IPS-NIHi11 (cell line): ENCODE measurements at regions not wholly inside any gene's neighbourhood (a gene's known extent, or its start where the extent isn't known, plus 50 kb on each side); places are given as distances from the start of the nearest gene placed in this dataset.
A peak's percentile ranks its signal among the peaks of the same experiment; 100 is the strongest.

ENCODE experiments used
- DNase-seq: peaks from one replicate; pipeline ENCODE4 v3.0.0; 2012; ENCODE audit warnings: mixed read lengths, low spot score

GRCh38 chr15:57823325-57823882 is 116.9 kb downstream of the POLR2M start:
- no peak for DNase-seq

DNA sequence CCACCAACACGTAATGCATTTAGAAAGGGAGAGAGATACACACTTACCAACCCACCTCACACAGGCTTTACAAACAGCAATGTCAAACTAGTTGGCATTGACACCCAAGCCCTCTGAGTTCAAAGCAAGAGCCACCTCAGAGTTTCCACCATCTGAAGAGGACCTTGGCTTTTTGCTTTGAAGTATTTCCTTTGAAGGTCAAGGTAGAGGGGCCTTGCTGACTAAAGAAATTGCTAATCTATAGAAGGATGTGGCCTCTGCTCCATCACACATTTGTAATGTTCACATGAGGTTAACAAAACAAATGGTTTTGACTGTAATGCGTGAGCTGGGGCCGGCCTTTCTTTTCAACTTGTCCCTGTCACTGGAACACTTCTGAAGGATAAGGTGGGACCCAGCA is 117.7 kb downstream of the POLR2M start:
- no peak for DNase-seq

- no peak for DNase-seq
Measured at GRCh38 chr15:57827021-57827420, 120.5 kb downstream of the POLR2M start.

- no peak for DNase-seq
Measured at GRCh38 chr15:57827971-57828370, 121.5 kb downstream of the POLR2M start.

GRCh38 chr15:57832183-57832582 is 125.7 kb downstream of the POLR2M start:
- DNase-seq = no peak

- DNase-seq = no peak
Measured at GRCh38 chr15:57835119-57835518, 128.6 kb downstream of the POLR2M start.

GRCh38 chr15:57849317-57849716 is 142.8 kb downstream of the POLR2M start:
- no peak for DNase-seq

DNA sequence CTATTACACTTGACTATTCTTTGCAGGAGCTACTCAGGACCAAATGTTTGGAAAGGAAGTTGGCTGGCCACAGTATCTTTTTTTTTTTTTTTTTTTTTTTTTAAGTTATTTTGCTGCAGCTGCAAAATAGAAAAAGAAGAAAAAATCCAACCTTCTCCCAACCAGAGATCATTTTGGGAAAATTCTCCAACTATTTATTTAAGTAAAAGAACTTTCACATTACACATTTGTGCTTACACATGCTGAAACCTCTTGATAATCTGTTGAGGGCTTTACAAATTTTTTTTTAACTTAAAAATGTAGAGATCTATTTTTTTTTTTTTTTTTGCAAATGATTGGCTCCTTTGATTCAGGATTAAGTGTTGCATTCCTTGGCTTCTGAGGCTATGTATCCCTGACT is 148.0 kb downstream of the POLR2M start:
- DNase-seq = no peak

DNA sequence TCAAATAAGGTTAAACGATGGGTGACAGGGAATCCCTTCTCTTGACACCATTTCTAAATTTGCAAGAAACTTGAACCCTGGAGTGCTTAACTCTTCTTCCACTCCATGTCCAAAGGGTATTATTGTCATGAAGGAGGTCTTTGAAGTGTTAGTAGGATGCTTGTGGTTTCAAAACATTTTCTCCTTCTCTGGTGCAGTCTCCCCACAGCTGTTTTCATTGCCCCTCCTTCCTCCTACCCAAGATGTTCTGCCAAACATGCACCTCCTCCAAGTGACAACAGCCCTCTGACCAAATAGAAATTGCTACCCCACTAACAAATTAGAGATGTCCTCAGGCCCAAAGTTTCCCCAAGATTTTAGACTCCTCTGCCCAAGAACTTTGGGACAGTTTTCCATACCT is 151.4 kb downstream of the POLR2M start:
- DNase-seq = no peak

DNA sequence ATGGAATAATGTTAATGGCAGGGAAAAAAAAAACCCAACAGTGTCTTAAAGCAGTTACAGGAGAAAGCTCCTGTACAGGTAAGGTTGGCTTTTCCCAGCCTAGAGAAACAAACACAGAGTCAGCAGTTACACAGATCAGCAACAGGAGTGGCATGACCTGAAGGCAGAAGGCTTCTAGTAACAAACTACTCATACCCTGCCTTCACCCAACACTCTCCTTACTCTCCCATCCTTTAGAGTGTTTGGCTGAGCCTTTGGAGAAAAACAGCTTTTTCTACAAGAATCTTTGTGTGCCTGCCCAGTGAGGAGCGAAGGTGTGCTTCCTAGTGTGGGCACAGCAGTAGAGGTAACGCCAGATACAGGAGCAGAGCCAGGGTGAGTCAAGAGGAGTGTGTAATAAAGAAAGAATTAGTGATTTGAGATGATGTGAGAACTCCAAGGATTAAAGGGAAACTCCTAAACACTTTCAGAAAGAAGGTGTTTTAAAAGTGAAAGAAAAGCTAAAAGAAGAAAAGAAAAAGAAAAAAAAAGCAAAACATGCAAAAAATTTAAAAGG is 152.7 kb downstream of the POLR2M start:
- DNase-seq = no peak

GRCh38 chr15:57861034-57861638 is 154.6 kb downstream of the POLR2M start:
- DNase-seq = peak; percentile 54

- DNase-seq = no peak
Measured at GRCh38 chr15:57861815-57862586, 155.5 kb downstream of the POLR2M start.

DNA sequence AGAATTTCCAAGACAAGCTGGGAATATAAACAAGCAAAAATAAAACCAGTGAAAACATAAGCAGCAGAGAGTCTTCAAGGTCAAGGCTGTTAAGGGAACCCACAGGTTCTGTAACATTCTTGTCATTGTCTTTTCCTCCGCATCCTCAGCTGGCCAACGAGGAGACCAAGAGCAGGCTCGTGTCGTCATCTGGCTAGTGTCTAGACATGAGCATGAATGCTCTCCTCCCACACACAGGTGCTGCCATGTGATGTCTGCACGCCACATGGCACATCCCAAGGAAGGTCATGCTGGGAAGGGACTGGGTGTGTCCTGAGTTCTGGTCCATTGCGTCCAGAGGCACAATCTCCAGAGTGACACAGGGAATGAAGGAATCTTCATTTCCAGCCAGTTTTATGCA is 156.2 kb downstream of the POLR2M start:
- DNase-seq = no peak

GRCh38 chr15:57865294-57865693 is 158.8 kb downstream of the POLR2M start:
- peak; percentile 36 for DNase-seq

DNA sequence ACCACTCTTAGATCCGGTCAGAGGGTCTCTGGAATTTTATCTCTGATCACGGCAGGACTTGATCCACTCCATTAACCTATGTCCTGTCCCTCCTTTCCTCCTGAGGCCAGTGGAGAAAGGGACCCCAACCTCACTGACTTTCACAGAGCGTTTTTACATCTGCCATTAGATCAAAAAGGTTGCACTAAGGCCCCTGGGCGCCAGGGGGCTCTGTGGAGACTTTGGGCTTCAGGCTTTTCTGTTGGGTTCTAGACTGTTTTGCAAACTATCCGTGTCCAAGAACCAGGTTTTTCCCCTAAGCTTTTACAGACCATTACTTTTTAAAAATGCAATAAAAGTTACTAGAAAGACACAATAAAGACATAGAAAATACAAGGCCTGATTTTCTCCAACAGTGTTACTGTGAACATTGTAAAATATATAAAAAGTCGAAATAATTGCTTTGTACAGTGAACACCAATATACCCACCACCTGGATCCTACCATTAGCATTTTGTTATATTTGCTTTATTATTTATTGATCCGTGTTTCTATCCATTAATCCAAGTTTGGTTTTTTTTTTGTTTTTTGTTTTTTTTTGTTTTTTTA is 159.7 kb downstream of the POLR2M start:
- DNase-seq = peak; percentile 67

DNA sequence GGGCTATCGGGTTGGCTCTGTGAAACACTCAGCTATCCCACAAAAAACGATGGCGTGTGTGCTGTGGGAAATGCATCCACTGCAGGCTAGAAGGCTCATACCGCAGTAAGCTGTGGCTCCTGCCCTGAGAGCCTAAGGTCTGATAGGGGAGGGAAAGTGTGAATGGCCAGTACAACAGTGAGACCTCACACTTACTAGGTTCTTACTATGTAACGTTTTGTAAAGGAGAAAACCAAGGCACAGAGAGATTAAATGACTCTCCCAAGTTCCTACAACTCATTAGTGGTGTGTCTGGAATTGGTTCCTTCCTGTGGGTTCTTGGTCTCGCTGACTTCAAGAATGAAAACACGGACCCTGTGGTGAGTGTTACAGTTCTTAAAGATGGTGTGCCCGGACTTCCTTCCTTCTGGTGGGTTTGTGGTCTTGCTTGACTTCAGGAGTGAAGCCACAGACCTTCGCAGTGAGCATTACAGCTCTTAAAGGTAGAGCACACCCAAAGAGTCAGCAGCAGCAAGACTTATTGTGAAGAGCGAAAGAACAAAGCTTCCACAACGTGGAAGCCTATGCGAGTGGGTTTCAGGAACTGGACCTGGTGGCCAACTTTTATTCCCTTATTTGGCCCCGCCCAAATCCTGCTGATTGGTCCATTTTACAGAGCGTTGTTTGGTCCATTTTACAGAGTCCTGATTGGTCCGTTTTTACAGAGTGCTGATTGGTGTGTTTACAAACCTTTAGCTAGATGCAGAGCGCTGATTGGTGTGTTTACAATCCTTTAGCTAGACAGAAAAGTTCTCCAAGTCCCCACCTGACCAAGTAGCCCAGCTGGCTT is 161.7 kb downstream of the POLR2M start:
- DNase-seq = no peak

DNA sequence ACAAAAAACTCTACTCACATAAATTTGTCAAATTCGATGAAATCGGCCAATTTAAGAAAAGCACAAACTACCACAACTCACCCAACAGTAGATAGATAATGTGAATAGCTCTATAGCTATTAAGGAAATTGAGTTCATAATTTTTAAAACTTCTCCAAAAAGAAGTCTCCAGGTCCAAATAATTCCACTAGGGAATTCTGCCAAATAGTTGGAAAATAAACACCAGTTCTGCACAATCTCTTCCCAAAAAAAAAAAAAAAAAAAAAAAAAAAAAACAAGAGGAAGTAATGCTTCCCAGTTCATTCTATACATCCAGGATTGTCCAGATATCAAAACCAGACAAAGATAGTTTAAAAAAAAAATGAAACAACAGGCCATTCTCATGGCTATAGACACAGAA is 164.2 kb downstream of the POLR2M start:
- DNase-seq = no peak

DNA sequence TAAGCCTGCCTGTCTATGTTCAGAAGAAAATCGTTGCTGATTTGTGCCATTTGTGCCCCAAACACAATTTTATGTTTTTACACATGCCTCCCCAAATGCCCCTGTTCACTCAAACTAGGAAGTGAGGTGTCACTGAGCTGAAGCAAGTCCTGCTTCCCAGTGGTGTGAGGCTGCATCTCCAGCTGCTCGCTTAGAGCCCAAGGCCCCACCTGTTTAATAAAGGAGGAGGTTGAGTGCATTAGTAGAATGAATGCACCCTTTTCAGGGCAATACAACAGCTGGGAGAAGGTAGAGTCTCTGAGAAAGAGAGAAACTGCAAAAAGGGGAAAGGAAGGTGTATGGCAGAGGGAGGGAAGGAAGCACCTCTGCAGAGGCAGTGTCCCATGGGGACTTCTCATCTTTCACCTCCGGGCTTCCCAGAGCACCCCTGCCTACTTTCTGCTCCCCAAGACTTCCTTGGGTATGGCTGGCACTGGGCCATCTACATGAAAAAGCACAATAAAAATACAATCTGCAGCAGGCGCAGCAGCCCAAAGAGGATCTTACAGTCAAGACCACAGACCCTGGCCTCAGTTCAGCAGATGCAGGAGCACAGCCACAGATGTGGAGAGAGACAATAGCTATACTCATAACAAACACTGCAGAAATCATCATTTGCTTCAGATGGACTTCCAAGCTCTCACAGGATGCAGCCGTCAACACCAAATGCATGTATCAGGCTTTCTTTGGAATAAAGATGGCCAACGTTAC is 165.9 kb downstream of the POLR2M start:
- no peak for DNase-seq

DNA sequence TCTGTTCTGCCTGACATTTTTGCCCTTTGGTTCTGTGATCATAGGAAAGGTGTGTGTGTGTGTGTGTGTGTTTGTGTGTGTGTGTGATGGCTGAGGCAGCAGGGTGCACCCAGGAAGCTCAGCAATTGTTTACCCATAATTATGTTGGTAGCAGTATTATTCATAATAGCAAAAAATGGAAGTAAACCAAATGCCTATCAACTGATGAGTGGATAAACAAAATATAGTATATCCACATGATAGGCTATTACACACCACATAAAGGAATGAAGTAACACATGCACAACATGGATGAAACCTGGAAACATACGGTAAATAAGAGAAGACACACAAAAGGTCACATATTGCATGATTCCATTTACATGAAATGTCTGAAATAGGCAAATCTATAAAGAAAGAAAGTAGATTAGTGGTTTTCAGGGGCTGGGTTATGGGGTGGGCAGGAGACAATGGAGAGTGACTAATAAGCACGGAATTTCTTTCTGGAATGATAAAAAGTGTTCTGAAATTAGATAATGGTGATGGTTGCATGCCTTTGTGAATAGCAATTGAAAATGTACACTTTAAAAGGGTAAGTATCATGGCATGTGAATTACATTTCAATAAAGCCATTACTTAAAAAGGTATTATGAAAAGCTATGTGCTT is 167.2 kb downstream of the POLR2M start:
- no peak for DNase-seq

GRCh38 chr15:57875347-57875746 is 168.8 kb downstream of the POLR2M start:
- no peak for DNase-seq

- DNase-seq = no peak
Measured at GRCh38 chr15:57878573-57878972, 172.1 kb downstream of the POLR2M start.
